ENCODE measurements at regions not wholly inside any gene's neighbourhood (a gene's known extent, or its start where the extent isn't known, plus 50 kb on each side); places are given as distances from the start of the nearest gene placed in this dataset.
"Not testable (repeated sequence)": the region's sequence is repeated elsewhere in the genome, so short reads cannot be mapped to it uniquely, and the experiment has no call there.

DNA sequence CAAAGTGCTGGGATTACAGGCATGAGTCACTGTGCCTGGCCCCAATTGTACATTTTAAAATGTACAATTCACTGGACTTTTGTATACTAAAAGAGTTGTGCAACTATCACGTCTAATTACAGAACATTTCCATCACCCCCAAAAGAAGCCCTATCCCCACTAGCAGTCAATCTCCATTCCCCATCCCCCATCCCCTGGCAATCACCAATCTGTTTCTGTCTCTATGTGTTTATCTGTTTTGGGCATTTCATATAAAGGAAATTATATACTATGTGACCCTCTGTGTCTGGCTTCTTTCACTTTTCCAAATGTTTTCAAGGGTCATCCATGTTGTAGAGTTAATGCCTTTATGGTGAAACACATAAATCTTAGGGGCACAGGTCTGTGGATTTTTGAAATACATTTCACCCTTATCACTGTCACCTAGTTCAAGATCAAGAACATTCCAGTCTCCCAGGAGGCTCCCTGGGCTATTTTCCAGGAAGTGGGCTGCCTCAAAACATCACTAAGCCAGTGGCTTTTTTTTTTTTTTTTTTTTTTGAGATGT is 129.2 kb downstream of the CRLF3 start:
- H3K27me3 ChIP-seq (replicated peaks in 1 of 4; ENCODE audit: control extremely low read depth in 1 of 4, control insufficient read depth in 3 of 4, insufficient read depth in 4 of 4, low read length in 3 of 4); H3K9me3 Mint-ChIP-seq (ENCODE audit: insufficient read depth); H2AFZ ChIP-seq (ENCODE audit: insufficient read depth, low read depth, low read length, poor library complexity, severe bottlenecking); DNase-seq; CTCF ChIA-PET; H3K27me3 Mint-ChIP-seq; H4K20me1 ChIP-seq (ENCODE audit: control insufficient read depth, insufficient read depth, low read length, poor library complexity, severe bottlenecking); ATAC-seq (ENCODE audit: low read depth); H3K27ac Mint-ChIP-seq; H3K36me3 ChIP-seq (replicated peaks in 1 of 2; ENCODE audit: control extremely low read depth in 1 of 2, control insufficient read depth in 1 of 2, extremely low read depth in 1 of 2, insufficient read depth in 2 of 2, low read length in 1 of 2); H3K4me2 ChIP-seq (replicated peaks; ENCODE audit: low read depth, low read length, poor library complexity, severe bottlenecking); H3K9me3 ChIP-seq (ENCODE audit: control extremely low read depth in 1 of 3, control insufficient read depth in 2 of 3, insufficient read depth in 1 of 3, low read length in 2 of 3); H3K27ac ChIP-seq (ENCODE audit: low read length in 2 of 2); intact Hi-C loops (cut with micrococcal nuclease); H3K79me2 ChIP-seq (ENCODE audit: control insufficient read depth, insufficient read depth, low read length); H3K9ac ChIP-seq (ENCODE audit: low read length); H3K4me3 ChIP-seq (ENCODE audit: control extremely low read depth in 1 of 5, extremely low read depth in 1 of 5, insufficient read depth in 1 of 5, low read depth in 2 of 5, low read length in 4 of 5); H3K4me3 Mint-ChIP-seq: not testable (repeated sequence)
- peaks cover 3 to 13% of the 10 kb centered on the region in 2 donors for H3K4me1 ChIP-seq (ENCODE audit: control insufficient read depth in 2 of 2, insufficient read depth in 2 of 2, low read length in 2 of 2)
- no CpG with 5 or more reads among the region's 1 CpG for WGBS (ENCODE audit: insufficient coverage)
- peaks cover 10% of the 10 kb centered on the region for H3K4me1 Mint-ChIP-seq
- POLR2A ChIA-PET = interaction anchor here (1.3 kb wide), 1 partner anchor 11 kb away, joined by 3 read pairs; no protein-coding TSS in a partner anchor

DNA sequence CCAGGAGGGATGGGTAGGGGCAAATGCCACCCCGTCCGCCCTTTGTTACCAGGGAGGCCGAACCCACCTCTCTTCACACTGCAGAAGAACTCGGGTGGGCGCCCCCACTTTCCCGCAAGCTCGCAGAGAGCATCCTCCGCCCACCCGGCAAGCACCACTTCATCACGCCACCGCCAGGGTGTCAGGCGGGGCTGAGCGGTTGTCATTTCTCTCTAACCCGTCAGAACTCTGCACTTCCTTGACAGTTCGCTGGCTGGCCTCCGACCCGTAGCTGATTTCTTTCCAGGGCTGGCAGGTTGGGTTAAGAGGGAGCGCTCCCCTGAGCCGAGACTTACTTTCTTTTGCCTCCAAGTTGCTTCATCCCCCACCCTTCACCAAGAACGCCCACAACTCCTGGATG is 130.7 kb downstream of the CRLF3 start:
- H3K9me3 ChIP-seq (ENCODE audit: control extremely low read depth in 1 of 3, control insufficient read depth in 2 of 3, insufficient read depth in 1 of 3, low read length in 2 of 3); H3K9me3 Mint-ChIP-seq (ENCODE audit: insufficient read depth); intact Hi-C loops (cut with micrococcal nuclease); H3K27ac ChIP-seq (ENCODE audit: low read length in 2 of 2); POLR2A ChIA-PET; H3K9ac ChIP-seq (ENCODE audit: low read length); H3K4me2 ChIP-seq (replicated peaks; ENCODE audit: low read depth, low read length, poor library complexity, severe bottlenecking); H3K79me2 ChIP-seq (ENCODE audit: control insufficient read depth, insufficient read depth, low read length); H4K20me1 ChIP-seq (ENCODE audit: control insufficient read depth, insufficient read depth, low read length, poor library complexity, severe bottlenecking); H3K4me3 ChIP-seq (ENCODE audit: control extremely low read depth in 1 of 5, extremely low read depth in 1 of 5, insufficient read depth in 1 of 5, low read depth in 2 of 5, low read length in 4 of 5); H3K36me3 ChIP-seq (replicated peaks in 1 of 2; ENCODE audit: control extremely low read depth in 1 of 2, control insufficient read depth in 1 of 2, extremely low read depth in 1 of 2, insufficient read depth in 2 of 2, low read length in 1 of 2); H3K27me3 ChIP-seq (replicated peaks in 1 of 4; ENCODE audit: control extremely low read depth in 1 of 4, control insufficient read depth in 3 of 4, insufficient read depth in 4 of 4, low read length in 3 of 4): not testable (repeated sequence)
- H3K27me3 Mint-ChIP-seq = peaks cover 12% of the 10 kb centered on the region
- H3K4me3 Mint-ChIP-seq = peak overlapping the region; percentile 62
- CTCF ChIA-PET = interaction anchor here (0.5 kb wide), 1 partner anchor 96 kb away, joined by 4 read pairs; no protein-coding TSS in a partner anchor
- H2AFZ ChIP-seq (ENCODE audit: insufficient read depth, low read depth, low read length, poor library complexity, severe bottlenecking) = peak overlapping the region; percentile 38
- DNase-seq (peak; percentile 64), ATAC-seq (ENCODE audit: low read depth) (peak; percentile 73)
- peak overlapping the region; percentile 34 for H3K27ac Mint-ChIP-seq
- TF ChIP-seq, protein P1, sequence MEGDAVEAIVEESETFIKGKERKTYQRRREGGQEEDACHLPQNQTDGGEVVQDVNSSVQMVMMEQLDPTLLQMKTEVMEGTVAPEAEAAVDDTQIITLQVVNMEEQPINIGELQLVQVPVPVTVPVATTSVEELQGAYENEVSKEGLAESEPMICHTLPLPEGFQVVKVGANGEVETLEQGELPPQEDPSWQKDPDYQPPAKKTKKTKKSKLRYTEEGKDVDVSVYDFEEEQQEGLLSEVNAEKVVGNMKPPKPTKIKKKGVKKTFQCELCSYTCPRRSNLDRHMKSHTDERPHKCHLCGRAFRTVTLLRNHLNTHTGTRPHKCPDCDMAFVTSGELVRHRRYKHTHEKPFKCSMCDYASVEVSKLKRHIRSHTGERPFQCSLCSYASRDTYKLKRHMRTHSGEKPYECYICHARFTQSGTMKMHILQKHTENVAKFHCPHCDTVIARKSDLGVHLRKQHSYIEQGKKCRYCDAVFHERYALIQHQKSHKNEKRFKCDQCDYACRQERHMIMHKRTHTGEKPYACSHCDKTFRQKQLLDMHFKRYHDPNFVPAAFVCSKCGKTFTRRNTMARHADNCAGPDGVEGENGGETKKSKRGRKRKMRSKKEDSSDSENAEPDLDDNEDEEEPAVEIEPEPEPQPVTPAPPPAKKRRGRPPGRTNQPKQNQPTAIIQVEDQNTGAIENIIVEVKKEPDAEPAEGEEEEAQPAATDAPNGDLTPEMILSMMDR (IDR thresholded peaks at IDR 0.05) = peak; percentile 65
- peaks cover 10% of the 10 kb centered on the region for H3K4me1 Mint-ChIP-seq
- 0% methylated on average over 9 of the region's 20 CpGs for WGBS (ENCODE audit: insufficient coverage)
- peaks cover 3 to 13% of the 10 kb centered on the region in 2 donors for H3K4me1 ChIP-seq (ENCODE audit: control insufficient read depth in 2 of 2, insufficient read depth in 2 of 2, low read length in 2 of 2)

DNA sequence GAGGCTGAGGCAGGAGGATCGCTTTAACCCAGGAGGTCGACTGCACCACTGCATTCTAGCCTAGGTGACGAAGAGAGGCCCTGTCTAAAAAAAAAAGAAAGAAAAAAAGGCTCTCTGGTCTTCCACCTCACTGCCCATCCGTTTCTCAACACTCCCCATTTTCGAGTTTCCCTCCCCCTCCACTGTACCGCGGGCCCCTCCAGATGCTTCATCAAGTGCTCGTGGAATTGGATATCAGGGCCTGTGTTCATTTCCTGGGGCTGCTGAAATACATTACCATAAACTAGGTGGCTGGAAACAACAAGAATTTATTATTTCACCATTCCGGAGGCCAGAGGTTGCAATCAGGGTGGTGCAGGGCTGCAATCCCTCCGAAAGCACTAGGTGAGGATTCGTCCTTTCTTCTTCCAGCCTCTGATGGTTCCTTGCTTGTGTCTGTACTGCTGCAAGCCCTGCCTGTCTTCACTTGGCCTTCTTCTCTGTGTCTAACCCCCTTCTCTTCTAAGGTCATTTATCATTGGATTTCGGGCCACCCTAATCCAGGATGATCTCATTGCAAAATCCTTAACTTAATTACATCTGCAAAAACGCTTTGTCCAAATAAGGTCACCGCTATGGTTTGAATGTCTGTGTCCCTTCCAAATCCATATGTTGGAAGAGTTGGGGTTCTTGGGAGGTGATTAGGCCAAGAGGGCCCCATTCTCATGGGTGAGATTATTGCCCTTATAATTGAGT is 135.1 kb downstream of the CRLF3 start:
- H4K20me1 ChIP-seq (ENCODE audit: control insufficient read depth, insufficient read depth, low read length, poor library complexity, severe bottlenecking); H3K27ac Mint-ChIP-seq; DNase-seq; H3K9me3 ChIP-seq (ENCODE audit: control extremely low read depth in 1 of 3, control insufficient read depth in 2 of 3, insufficient read depth in 1 of 3, low read length in 2 of 3); H3K4me1 ChIP-seq (ENCODE audit: control insufficient read depth in 2 of 2, insufficient read depth in 2 of 2, low read length in 2 of 2); H3K9ac ChIP-seq (ENCODE audit: low read length); H3K4me2 ChIP-seq (replicated peaks; ENCODE audit: low read depth, low read length, poor library complexity, severe bottlenecking); ATAC-seq (ENCODE audit: low read depth); H2AFZ ChIP-seq (ENCODE audit: insufficient read depth, low read depth, low read length, poor library complexity, severe bottlenecking); H3K4me3 Mint-ChIP-seq; intact Hi-C loops (cut with micrococcal nuclease); H3K36me3 ChIP-seq (replicated peaks in 1 of 2; ENCODE audit: control extremely low read depth in 1 of 2, control insufficient read depth in 1 of 2, extremely low read depth in 1 of 2, insufficient read depth in 2 of 2, low read length in 1 of 2); H3K4me3 ChIP-seq (ENCODE audit: control extremely low read depth in 1 of 5, extremely low read depth in 1 of 5, insufficient read depth in 1 of 5, low read depth in 2 of 5, low read length in 4 of 5); H3K27ac ChIP-seq (ENCODE audit: low read length in 2 of 2); H3K27me3 ChIP-seq (replicated peaks in 1 of 4; ENCODE audit: control extremely low read depth in 1 of 4, control insufficient read depth in 3 of 4, insufficient read depth in 4 of 4, low read length in 3 of 4); H3K9me3 Mint-ChIP-seq (ENCODE audit: insufficient read depth); H3K79me2 ChIP-seq (ENCODE audit: control insufficient read depth, insufficient read depth, low read length); CTCF ChIA-PET; H3K4me1 Mint-ChIP-seq: not testable (repeated sequence)
- WGBS (ENCODE audit: insufficient coverage) = 95% methylated on average over 3 of the region's 14 CpGs
- H3K27me3 Mint-ChIP-seq = peaks cover 23% of the 10 kb centered on the region
- POLR2A ChIA-PET = interaction anchor here (1.4 kb wide), 1 partner anchor 8 kb away, joined by 3 read pairs; no protein-coding TSS in a partner anchor
